Heart right ventricle (tissue), 16 donors: ENCODE measurements at regions not wholly inside any gene's neighbourhood (a gene's known extent, or its start where the extent isn't known, plus 50 kb on each side); places are given as distances from the start of the nearest gene placed in this dataset.

Source experiments
- ATAC-seq, 8 donors: fragments of 200-7000 bp; cut with Tn5 transposase; one replicate each; pipeline ENCODE4 v1.9.1; 2020; ENCODE audit warnings: mild to moderate bottlenecking in 8 of 8, moderate library complexity in 8 of 8, moderate number of reproducible peaks in 1 of 8
- DNase-seq, 2 donors: peaks; one replicate each; pipeline ENCODE4 v3.0.0-alpha.2; 2020
- H3K27ac ChIP-seq, 10 donors: fragments of 200-600 bp; sonication (generic) in 2 of 10; one replicate each; pipeline versions ENCODE4 v1.5.0 to v1.8.0; 2020 to 2022; ENCODE audit warnings: mild to moderate bottlenecking in 3 of 10
- H3K27me3 ChIP-seq, 7 donors: fragments of 200-600 bp; one replicate each; pipeline ENCODE4 v1.8.0; 2021 to 2022; ENCODE audit warnings: mild to moderate bottlenecking in 2 of 7
- H3K36me3 ChIP-seq, 9 donors: fragments of 200-600 bp; sonication (generic) in 1 of 9; one replicate each; pipeline versions ENCODE4 v1.5.0 to v1.8.0; 2020 to 2022; ENCODE audit warnings: mild to moderate bottlenecking in 2 of 9
- H3K4me1 ChIP-seq, 9 donors: fragments of 200-600 bp; sonication (generic) in 1 of 9; one replicate each; pipeline versions ENCODE4 v1.5.0 to v1.8.0; 2020 to 2022; ENCODE audit warnings: mild to moderate bottlenecking in 4 of 9
- H3K4me3 ChIP-seq, 10 donors: fragments of 200-600 bp; sonication (generic) in 2 of 10; one replicate each; pipeline versions ENCODE4 v1.5.0 to v1.8.0; 2020 to 2022; ENCODE audit warnings: mild to moderate bottlenecking in 7 of 10, moderate library complexity in 2 of 10
- H3K9me3 ChIP-seq, 11 donors: fragments of 200-600 bp in 10 of 11; sonication (generic) in 2 of 11; one replicate each; pipeline versions ENCODE4 v1.5.0 to v1.8.0; 2013 to 2022; ENCODE audit warnings: mild to moderate bottlenecking in 2 of 11, control low read depth in 1 of 11, moderate library complexity in 1 of 11
- WGBS, 2 donors: extraction: QIAGEN DNeasy Blood & Tissue Kit; methylation state at CpG; one replicate each; pipeline ENCODE4 v1.1.7; 2013; ENCODE audit warnings: inconsistent platforms in 1 of 2; 5-methylcytosine and 5-hydroxymethylcytosine counted together
- intact Hi-C, 10 donors: fragments of 100-400 bp; cut with DNase I; formaldehyde crosslinking; loops; one replicate each; pipeline versions ENCODE4 v1.11.1 to v1.14.2; 2022
- TF ChIP-seq, protein P1 (sequence below), 9 donors: fragments of 200-600 bp; sonication (generic) in 2 of 9; IDR thresholded peaks; one replicate each; pipeline versions ENCODE4 v1.5.0 to v1.8.0; 2021 to 2022; ENCODE audit warnings: antibody characterized with exemption in 9 of 9, mild to moderate bottlenecking in 5 of 9, moderate library complexity in 1 of 9
- donor health status: Arrhythmogenic right ventricular cardiomyopathy.
- donor health status: ischemic (EF 13 %, LVEDD 7.1; RV severe dilation, severe dysfunction).
- donor health status: healthy with polysubstance abuse.
- donor health status: DM: no; HTN: yes; CAD: no.
- donor health status: DM: no; HTN: no; CAD: no.
- donor health status: ischemic (EF 25% LVEDD 6.9; RV normal size, moderate dysfunction).
- donor health status: ischemic (EF 25% LVEDD 5.7; RV mildly dilated, moderate dysfunction).
- donor health status: healthy.
- donor health status: DM: yes; HTN: yes; CAD: no.
- donor health status: Ischemic cardiomyopathy.
- donor health status: ischemic (EF 35%, LVEDD 5.7; RV mildly dilated, moderate dysfunction).
- donor health status: nonischemic (EF 11% LVEDD 7.7; RV severe dilation, severe dysfunction).
- donor health status: DM: yes; HTN: yes; CAD: no.
- donor health status: PGD.
- donor health status: ischemic (EF 29% LVEDD 5.4; RV normal size, mild dysfunction).
- donor health status: nonischemic (EF 23%, LVEDD 6.1; RV moderate dilation, normal function).

DNA sequence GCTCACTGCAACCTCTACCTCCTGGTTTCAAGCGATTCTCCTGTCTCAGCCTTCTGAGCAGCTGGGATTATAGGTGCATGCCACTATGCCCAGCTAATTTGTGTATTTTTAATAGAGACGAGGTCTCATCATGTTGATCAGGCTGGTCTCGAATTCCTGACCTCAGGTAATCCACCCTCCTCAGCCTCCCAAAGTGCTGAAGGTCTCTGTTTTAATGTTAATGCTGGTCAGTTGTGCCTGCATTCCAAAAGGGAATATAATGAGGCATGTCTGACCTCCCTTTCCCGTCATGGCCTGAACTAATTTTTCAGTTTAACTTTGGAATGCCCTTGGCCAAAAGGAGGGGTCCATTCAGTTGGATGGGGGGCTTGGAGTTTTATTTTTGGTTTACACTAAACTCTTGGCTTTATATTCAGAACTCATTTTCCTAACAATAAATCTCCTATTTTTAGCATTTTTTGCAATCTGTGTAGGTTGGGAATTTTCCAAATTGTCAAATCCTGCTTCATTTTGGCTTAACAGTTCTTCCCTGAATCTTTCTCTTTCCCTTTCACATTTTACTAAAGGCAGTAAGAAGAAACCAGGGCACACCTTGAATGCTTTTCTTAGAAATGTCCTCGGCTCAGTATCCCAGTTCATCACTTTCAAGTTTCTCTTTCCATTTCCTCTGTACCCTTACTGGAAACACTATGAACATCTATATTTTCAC is 1175.5 kb downstream of the MAT2B start:
- TF ChIP-seq, protein P1, sequence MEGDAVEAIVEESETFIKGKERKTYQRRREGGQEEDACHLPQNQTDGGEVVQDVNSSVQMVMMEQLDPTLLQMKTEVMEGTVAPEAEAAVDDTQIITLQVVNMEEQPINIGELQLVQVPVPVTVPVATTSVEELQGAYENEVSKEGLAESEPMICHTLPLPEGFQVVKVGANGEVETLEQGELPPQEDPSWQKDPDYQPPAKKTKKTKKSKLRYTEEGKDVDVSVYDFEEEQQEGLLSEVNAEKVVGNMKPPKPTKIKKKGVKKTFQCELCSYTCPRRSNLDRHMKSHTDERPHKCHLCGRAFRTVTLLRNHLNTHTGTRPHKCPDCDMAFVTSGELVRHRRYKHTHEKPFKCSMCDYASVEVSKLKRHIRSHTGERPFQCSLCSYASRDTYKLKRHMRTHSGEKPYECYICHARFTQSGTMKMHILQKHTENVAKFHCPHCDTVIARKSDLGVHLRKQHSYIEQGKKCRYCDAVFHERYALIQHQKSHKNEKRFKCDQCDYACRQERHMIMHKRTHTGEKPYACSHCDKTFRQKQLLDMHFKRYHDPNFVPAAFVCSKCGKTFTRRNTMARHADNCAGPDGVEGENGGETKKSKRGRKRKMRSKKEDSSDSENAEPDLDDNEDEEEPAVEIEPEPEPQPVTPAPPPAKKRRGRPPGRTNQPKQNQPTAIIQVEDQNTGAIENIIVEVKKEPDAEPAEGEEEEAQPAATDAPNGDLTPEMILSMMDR (IDR thresholded peaks at IDR 0.05) = no peak
- no peaks in the 10 kb centered on the region for H3K36me3 ChIP-seq
- no peaks in the 10 kb centered on the region for H3K4me1 ChIP-seq
- no peak for DNase-seq
- H3K27me3 ChIP-seq = no peaks in the 10 kb centered on the region
- no peak for ATAC-seq
- peaks cover 0 to 10% (median 0%) of the 10 kb centered on the region in 11 donors for H3K9me3 ChIP-seq
- no peak overlapping the region for H3K27ac ChIP-seq
- intact Hi-C loops = no loop called here
- H3K4me3 ChIP-seq = no peak overlapping the region
- 54 to 71% methylated on average over 5 of the region's 5 CpGs for WGBS, 2 donors

DNA sequence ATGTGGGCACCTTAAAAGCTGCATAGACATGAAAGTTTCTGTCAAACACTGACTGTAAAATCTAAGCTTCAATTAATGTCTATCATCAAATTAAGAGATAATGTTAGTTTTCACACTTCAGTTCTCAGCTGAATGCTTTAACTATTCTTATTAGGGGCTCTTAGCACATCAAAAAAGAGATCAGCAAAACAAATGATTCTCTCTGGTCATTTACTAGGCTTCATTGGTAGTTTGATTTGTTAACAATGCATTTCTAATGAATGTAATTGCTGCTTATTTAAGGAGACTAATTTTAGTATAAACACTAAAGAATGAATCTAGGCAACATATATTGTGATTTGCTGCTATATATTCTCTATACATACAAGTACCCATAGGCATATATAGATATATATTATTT is 1182.0 kb downstream of the MAT2B start:
- intact Hi-C loops = no loop called here

DNA sequence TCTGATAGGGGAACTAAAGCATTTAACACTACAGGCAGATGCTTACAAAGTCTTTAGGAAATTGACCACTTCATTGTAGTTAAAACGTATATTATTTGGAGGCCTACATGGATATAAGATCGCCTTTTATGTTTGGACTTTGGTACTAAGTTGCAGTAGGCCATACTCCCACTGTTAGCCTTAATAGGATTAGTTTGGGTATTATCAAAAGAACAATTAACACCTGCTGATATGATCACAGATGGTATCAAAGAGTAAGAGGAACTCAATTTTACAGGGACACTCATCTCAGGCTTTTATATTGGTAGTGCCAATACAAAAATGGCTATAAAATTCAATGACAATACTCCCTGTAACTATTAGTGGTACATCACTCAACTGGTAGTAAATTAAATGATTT is 1183.0 kb downstream of the MAT2B start:
- TF ChIP-seq, protein P1 (IDR thresholded peaks at IDR 0.05) = no peak

More for the DNA sequence above, 1182.0 kb downstream of the MAT2B start:
- TF ChIP-seq, protein P1 (IDR thresholded peaks at IDR 0.05) = no peak
- Histone ChIP-seq H3K4me3 (no peak overlapping the region), H3K36me3 (no peaks in the 10 kb centered on the region), H3K27me3 (no peaks in the 10 kb centered on the region), H3K27ac (no peak overlapping the region), H3K9me3 (peaks cover 0 to 5% (median 0%) of the 10 kb centered on the region in 11 donors), H3K4me1 (no peaks in the 10 kb centered on the region)
- ATAC-seq (no peak), DNase-seq (no peak)

DNA sequence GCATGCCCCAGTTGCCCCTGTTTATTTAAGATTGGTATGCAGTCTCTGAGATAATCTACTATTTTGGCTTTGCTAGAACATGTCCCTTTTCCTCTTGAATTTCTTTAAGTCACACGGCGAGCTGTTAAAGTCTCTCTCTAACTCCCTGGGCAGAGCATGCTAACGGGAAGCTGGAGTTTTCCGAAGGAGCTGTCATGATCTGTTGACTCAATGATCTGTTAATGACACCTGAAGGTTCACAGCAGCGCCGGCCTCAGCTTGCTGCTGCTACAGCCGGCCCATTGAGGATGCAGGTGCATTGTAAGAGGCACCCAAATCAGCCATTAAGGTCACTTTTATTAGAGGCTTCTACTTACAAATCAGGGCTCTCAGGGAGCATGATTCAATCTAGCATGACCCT is 1203.4 kb downstream of the MAT2B start:
- Histone ChIP-seq H3K27me3 (no peaks in the 10 kb centered on the region), H3K4me3 (no peak overlapping the region), H3K4me1 (no peaks in the 10 kb centered on the region), H3K27ac (no peak overlapping the region), H3K9me3 (no peaks in the 10 kb centered on the region), H3K36me3 (no peaks in the 10 kb centered on the region)
- intact Hi-C loops = no loop called here
- ATAC-seq (no peak), DNase-seq (no peak)
- TF ChIP-seq, protein P1 (IDR thresholded peaks at IDR 0.05) = no peak
- WGBS, 2 donors = 49 to 56% methylated on average over 7 of the region's 7 CpGs

More for the DNA sequence above, 1183.0 kb downstream of the MAT2B start:
- H3K4me1 ChIP-seq = no peaks in the 10 kb centered on the region
- no peak overlapping the region for H3K4me3 ChIP-seq
- H3K27ac ChIP-seq = no peak overlapping the region
- WGBS, 2 donors = 70 to 78% methylated on average over 2 of the region's 2 CpGs
- H3K36me3 ChIP-seq = no peaks in the 10 kb centered on the region
- peaks cover 0 to 12% (median 0%) of the 10 kb centered on the region in 11 donors for H3K9me3 ChIP-seq
- DNase-seq = no peak
- H3K27me3 ChIP-seq = no peaks in the 10 kb centered on the region
- ATAC-seq = no peak
- intact Hi-C loops = no loop called here
